ENCODE measurements at regions not wholly inside any gene's neighbourhood (a gene's known extent, or its start where the extent isn't known, plus 50 kb on each side); places are given as distances from the start of the nearest gene placed in this dataset.

DNA sequence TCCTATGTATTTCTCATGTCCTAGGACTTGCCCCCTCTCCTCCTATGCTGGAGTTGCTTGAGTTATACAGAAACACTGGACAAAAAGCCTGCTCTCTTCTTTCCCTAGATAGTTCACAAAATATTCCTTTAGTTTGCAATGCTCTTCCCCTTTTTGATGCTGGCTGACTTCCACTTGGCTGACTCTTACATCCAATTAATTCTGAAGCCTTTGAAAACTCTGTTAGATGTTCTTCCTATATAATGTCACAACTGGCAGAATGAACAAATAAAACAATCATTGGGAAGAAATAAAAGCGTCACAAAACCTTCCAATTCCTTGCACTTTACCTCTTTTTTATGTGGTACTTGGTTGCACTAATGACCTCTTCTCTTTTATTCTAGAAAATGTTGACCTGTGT is 253.8 kb upstream of the CITED2 start:
- H3K27me3 ChIP-seq (ENCODE audit: control insufficient read depth in 2 of 2, insufficient read depth in 1 of 2, low read length in 1 of 2) = no peaks in the 10 kb centered on the region
- H3K36me3 ChIP-seq (ENCODE audit: control insufficient read depth in 2 of 2, insufficient read depth in 2 of 2, low read length in 1 of 2) = no peaks in the 10 kb centered on the region
- H3K4me1 ChIP-seq (ENCODE audit: control insufficient read depth in 2 of 2, insufficient read depth in 2 of 2, low read length in 2 of 2) = peaks cover 0 to 10% of the 10 kb centered on the region in 2 donors
- H3K4me3 ChIP-seq (ENCODE audit: low read length in 2 of 2) = no peak overlapping the region
- no peak overlapping the region for H3K27ac ChIP-seq (ENCODE audit: low read depth in 1 of 2, low read length in 1 of 2)
- no peak for DNase-seq (ENCODE audit: low read depth in 6 of 9, low spot score in 9 of 9)
- WGBS = 92% methylated on average over 1 of the region's 1 CpG
- no peaks in the 10 kb centered on the region for H3K9me3 ChIP-seq (ENCODE audit: control insufficient read depth in 2 of 2, insufficient read depth in 1 of 2, low read length in 1 of 2)

DNA sequence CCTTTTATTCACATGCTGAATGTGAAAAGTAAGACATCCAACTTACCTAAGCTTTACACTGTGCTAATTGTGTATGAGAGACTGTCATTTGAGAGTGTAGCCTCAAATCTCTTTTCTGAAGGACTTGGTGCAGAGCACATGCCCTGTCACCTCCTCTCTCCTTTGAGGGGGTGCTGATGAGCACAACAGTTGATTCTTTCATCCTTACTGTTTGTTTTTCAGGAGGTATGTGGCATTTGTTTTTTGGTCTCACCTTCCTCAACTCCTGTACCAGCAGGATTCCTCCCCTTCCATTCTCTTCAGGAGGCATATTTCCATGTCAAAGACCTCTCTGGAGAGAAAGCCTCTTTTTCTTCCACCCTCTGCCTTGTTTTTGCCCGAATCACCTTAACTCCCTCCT is 252.6 kb upstream of the CITED2 start:
- H3K4me3 ChIP-seq (ENCODE audit: low read length in 2 of 2) = no peak overlapping the region
- peak in 1 of 9 donors; percentile 12 for DNase-seq (ENCODE audit: low read depth in 6 of 9, low spot score in 9 of 9)
- no peaks in the 10 kb centered on the region for H3K27me3 ChIP-seq (ENCODE audit: control insufficient read depth in 2 of 2, insufficient read depth in 1 of 2, low read length in 1 of 2)
- H3K27ac ChIP-seq (ENCODE audit: low read depth in 1 of 2, low read length in 1 of 2) = no peak overlapping the region
- no peaks in the 10 kb centered on the region for H3K36me3 ChIP-seq (ENCODE audit: control insufficient read depth in 2 of 2, insufficient read depth in 2 of 2, low read length in 1 of 2)
- WGBS = 100% methylated on average over 1 of the region's 1 CpG
- peaks cover 0 to 10% of the 10 kb centered on the region in 2 donors for H3K4me1 ChIP-seq (ENCODE audit: control insufficient read depth in 2 of 2, insufficient read depth in 2 of 2, low read length in 2 of 2)
- H3K9me3 ChIP-seq (ENCODE audit: control insufficient read depth in 2 of 2, insufficient read depth in 1 of 2, low read length in 1 of 2) = no peaks in the 10 kb centered on the region

DNA sequence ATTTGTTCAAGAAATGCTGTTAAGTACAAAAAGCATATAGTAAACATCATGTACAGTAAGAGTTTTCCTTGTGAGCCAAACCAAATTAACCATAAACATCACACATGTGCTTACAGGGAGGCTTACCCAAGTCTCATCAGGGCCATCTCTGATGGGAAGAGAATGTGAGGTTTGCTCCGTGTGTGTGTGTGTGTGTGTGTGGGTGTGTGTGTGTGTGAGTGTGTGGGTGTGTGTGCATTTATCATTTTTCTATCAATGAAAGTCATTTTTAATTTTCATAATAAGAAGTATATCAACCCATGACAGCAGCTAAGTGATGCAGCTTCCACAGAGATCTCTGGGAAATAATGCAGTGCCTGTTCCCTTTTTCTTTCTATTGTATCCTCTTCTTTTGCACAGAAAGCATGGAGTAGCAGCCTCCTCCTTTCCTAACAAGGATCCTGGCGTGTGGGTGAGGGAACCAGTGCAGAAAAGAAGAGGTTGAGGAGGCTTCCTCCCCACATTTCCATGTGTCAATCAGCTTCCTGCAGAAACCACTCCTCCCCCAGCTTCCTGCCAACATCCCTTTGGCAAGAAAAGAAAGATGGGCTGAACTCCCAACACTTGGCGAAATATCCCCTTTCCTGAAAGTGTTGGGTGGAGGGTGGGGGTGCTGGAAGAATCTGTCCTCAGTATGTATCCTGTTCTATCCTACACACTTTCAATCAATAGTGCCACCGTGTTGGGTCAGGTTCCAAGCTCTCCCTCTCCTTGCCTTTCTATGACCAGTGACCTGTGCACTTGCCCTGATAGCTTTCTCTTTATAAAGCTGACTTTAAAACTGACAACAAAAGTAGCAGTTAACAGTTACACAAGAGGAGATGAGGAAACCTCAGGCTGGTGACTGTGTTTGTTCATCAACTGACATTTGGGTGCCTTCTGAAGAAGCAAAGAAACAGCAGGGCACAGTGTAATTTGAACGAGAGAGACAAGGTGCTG is 251.8 kb upstream of the CITED2 start:
- peak in 1 of 9 donors; percentile 26 for DNase-seq (ENCODE audit: low read depth in 6 of 9, low spot score in 9 of 9)
- Histone ChIP-seq H3K27ac (ENCODE audit: low read depth in 1 of 2, low read length in 1 of 2) (no peak overlapping the region), H3K36me3 (ENCODE audit: control insufficient read depth in 2 of 2, insufficient read depth in 2 of 2, low read length in 1 of 2) (no peaks in the 10 kb centered on the region), H3K4me1 (ENCODE audit: control insufficient read depth in 2 of 2, insufficient read depth in 2 of 2, low read length in 2 of 2) (peaks cover 0 to 10% of the 10 kb centered on the region in 2 donors), H3K4me3 (ENCODE audit: low read length in 2 of 2) (no peak overlapping the region), H3K9me3 (ENCODE audit: control insufficient read depth in 2 of 2, insufficient read depth in 1 of 2, low read length in 1 of 2) (no peaks in the 10 kb centered on the region), H3K27me3 (ENCODE audit: control insufficient read depth in 2 of 2, insufficient read depth in 1 of 2, low read length in 1 of 2) (no peaks in the 10 kb centered on the region)
- 55% methylated on average over 5 of the region's 5 CpGs for WGBS

- Histone ChIP-seq H3K4me3 (ENCODE audit: low read length in 2 of 2) (no peak overlapping the region), H3K27ac (ENCODE audit: low read depth in 1 of 2, low read length in 1 of 2) (no peak overlapping the region), H3K4me1 (ENCODE audit: control insufficient read depth in 2 of 2, insufficient read depth in 2 of 2, low read length in 2 of 2) (peaks cover 0 to 10% of the 10 kb centered on the region in 2 donors), H3K9me3 (ENCODE audit: control insufficient read depth in 2 of 2, insufficient read depth in 1 of 2, low read length in 1 of 2) (no peaks in the 10 kb centered on the region), H3K27me3 (ENCODE audit: control insufficient read depth in 2 of 2, insufficient read depth in 1 of 2, low read length in 1 of 2) (no peaks in the 10 kb centered on the region), H3K36me3 (ENCODE audit: control insufficient read depth in 2 of 2, insufficient read depth in 2 of 2, low read length in 1 of 2) (no peaks in the 10 kb centered on the region)
- 85% methylated on average over 6 of the region's 6 CpGs for WGBS
- no peak for DNase-seq (ENCODE audit: low read depth in 6 of 9, low spot score in 9 of 9)
Measured at GRCh38 chr6:139625081-139625939, 250.9 kb upstream of the CITED2 start.

DNA sequence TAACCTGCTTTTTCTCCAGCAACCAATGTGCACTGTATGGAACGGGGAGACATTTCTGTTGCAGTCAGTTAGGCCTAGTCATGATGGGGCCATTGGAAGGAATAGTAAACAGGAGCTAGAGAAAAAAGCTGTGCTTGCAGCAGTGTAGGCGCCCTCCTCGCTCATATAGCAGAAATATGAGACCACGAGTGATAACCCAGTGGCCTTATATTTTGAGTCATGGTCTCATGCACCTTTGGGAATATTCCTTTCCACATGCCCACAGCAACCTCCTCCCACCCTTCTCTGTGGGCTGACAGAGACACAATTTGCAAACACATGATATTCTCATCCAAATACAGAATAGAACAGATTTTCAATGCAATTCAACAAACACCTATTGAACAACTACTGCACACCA is 248.9 kb upstream of the CITED2 start:
- Histone ChIP-seq H3K36me3 (ENCODE audit: control insufficient read depth in 2 of 2, insufficient read depth in 2 of 2, low read length in 1 of 2) (no peaks in the 10 kb centered on the region), H3K4me1 (ENCODE audit: control insufficient read depth in 2 of 2, insufficient read depth in 2 of 2, low read length in 2 of 2) (peaks cover 0 to 10% of the 10 kb centered on the region in 2 donors), H3K27ac (ENCODE audit: low read depth in 1 of 2, low read length in 1 of 2) (no peak overlapping the region), H3K27me3 (ENCODE audit: control insufficient read depth in 2 of 2, insufficient read depth in 1 of 2, low read length in 1 of 2) (no peaks in the 10 kb centered on the region), H3K4me3 (ENCODE audit: low read length in 2 of 2) (no peak overlapping the region), H3K9me3 (ENCODE audit: control insufficient read depth in 2 of 2, insufficient read depth in 1 of 2, low read length in 1 of 2) (no peaks in the 10 kb centered on the region)
- DNase-seq (ENCODE audit: low read depth in 6 of 9, low spot score in 9 of 9) = no peak
- 97% methylated on average over 4 of the region's 4 CpGs for WGBS

DNA sequence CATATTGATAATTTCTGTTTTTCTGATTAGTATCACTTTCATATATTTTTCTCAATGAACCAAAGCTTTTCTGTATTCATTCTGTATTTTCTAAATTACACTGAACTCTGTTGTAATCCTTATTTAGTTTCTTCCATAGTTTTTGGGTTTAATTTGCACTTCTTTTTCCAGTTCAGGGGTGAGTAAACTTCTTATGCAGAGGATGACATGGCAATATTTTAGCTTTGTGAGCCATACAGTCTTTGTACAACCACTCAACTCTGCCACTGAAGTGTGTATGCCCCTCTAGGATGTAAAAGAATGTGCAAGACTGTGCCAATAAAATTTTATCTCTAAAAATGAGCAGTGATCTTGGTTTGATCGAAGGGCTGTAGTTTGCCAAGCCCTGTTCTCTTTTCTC is 239.0 kb upstream of the CITED2 start:
- no peak overlapping the region for H3K4me3 ChIP-seq (ENCODE audit: low read length in 2 of 2)
- no peaks in the 10 kb centered on the region for H3K36me3 ChIP-seq (ENCODE audit: control insufficient read depth in 2 of 2, insufficient read depth in 2 of 2, low read length in 1 of 2)
- no peak for DNase-seq (ENCODE audit: low read depth in 6 of 9, low spot score in 9 of 9)
- WGBS = 90% methylated on average over 1 of the region's 1 CpG
- no peaks in the 10 kb centered on the region for H3K27me3 ChIP-seq (ENCODE audit: control insufficient read depth in 2 of 2, insufficient read depth in 1 of 2, low read length in 1 of 2)
- H3K9me3 ChIP-seq (ENCODE audit: control insufficient read depth in 2 of 2, insufficient read depth in 1 of 2, low read length in 1 of 2) = no peaks in the 10 kb centered on the region
- no peaks in the 10 kb centered on the region for H3K4me1 ChIP-seq (ENCODE audit: control insufficient read depth in 2 of 2, insufficient read depth in 2 of 2, low read length in 2 of 2)
- H3K27ac ChIP-seq (ENCODE audit: low read depth in 1 of 2, low read length in 1 of 2) = no peak overlapping the region

GRCh38 chr6:139612135-139612465 is 237.7 kb upstream of the CITED2 start:
- no peak overlapping the region for H3K4me3 ChIP-seq (ENCODE audit: low read length in 2 of 2)
- H3K4me1 ChIP-seq (ENCODE audit: control insufficient read depth in 2 of 2, insufficient read depth in 2 of 2, low read length in 2 of 2) = no peaks in the 10 kb centered on the region

DNA sequence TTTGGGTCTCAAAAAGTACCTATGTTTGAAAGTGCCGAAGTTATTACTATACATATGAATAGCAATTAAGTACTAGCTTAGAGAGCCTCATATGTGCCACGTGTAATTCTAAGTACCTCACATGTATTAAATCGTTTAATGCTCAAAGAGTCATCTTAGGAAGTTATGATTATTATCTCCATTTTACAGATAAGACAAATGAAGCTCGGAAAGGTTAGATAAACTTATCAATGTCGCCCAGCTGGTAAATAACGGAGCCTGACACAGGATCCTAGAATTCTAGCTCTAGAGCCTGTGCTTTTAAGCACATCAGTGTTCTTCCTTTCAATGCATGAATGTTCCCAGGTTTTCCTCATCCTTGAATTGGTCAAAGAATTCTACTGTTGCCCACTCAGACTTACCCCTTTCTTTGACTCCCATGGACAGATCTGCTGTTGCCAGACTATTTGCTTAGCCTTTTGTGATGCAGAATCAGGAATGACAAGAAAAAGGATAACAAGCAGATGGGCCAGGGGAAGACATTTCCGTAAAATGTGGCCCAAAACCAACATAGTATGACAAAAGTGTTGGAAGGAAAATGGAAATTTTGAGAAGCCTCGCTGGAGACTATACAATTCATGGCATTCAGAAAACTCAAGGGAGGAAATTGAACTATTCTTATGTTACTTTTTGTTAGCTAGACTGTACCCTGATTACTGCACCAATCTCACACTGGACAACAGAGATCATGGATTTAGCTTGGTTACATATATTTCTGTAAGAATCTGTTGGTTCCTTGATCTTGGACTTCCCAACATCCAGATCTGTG is 237.1 kb upstream of the CITED2 start:
- no peak for DNase-seq (ENCODE audit: low read depth in 6 of 9, low spot score in 9 of 9)
- H3K27me3 ChIP-seq (ENCODE audit: control insufficient read depth in 2 of 2, insufficient read depth in 1 of 2, low read length in 1 of 2) = no peaks in the 10 kb centered on the region
- H3K4me1 ChIP-seq (ENCODE audit: control insufficient read depth in 2 of 2, insufficient read depth in 2 of 2, low read length in 2 of 2) = no peaks in the 10 kb centered on the region
- no peaks in the 10 kb centered on the region for H3K9me3 ChIP-seq (ENCODE audit: control insufficient read depth in 2 of 2, insufficient read depth in 1 of 2, low read length in 1 of 2)
- WGBS = 94% methylated on average over 8 of the region's 8 CpGs
- no peaks in the 10 kb centered on the region for H3K36me3 ChIP-seq (ENCODE audit: control insufficient read depth in 2 of 2, insufficient read depth in 2 of 2, low read length in 1 of 2)
- no peak overlapping the region for H3K27ac ChIP-seq (ENCODE audit: low read depth in 1 of 2, low read length in 1 of 2)
- no peak overlapping the region for H3K4me3 ChIP-seq (ENCODE audit: low read length in 2 of 2)

More at GRCh38 chr6:139612135-139612465, 237.7 kb upstream of the CITED2 start:
- no peak for DNase-seq (ENCODE audit: low read depth in 6 of 9, low spot score in 9 of 9)
- H3K27me3 ChIP-seq (ENCODE audit: control insufficient read depth in 2 of 2, insufficient read depth in 1 of 2, low read length in 1 of 2) = no peaks in the 10 kb centered on the region
- H3K27ac ChIP-seq (ENCODE audit: low read depth in 1 of 2, low read length in 1 of 2) = no peak overlapping the region
- no peaks in the 10 kb centered on the region for H3K9me3 ChIP-seq (ENCODE audit: control insufficient read depth in 2 of 2, insufficient read depth in 1 of 2, low read length in 1 of 2)
- H3K36me3 ChIP-seq (ENCODE audit: control insufficient read depth in 2 of 2, insufficient read depth in 2 of 2, low read length in 1 of 2) = no peaks in the 10 kb centered on the region

Measured in thymus (tissue), 11 donors.